Occipital lobe (tissue), 2 donors: ENCODE measurements at regions not wholly inside any gene's neighbourhood (a gene's known extent, or its start where the extent isn't known, plus 50 kb on each side); places are given as distances from the start of the nearest gene placed in this dataset. TPM values are rescaled to one million over a fixed set of nuclear protein-coding genes. Genes with fewer than 3 reads are reported as not detected.
"Not testable (repeated sequence)": the region's sequence is repeated elsewhere in the genome, so short reads cannot be mapped to it uniquely, and the experiment has no call there.

Source experiments
- DNase-seq: peaks from one replicate; lab custom pipeline; 2025; lab: John Stamatoyannopoulos, UW
- small RNA-seq: library from RNA; depleted of rRNA; stranded (forward); fragments of <200 nt; gene quantifications from one replicate; pipeline ENCODE3, GENCODE V24; 2014

DNA sequence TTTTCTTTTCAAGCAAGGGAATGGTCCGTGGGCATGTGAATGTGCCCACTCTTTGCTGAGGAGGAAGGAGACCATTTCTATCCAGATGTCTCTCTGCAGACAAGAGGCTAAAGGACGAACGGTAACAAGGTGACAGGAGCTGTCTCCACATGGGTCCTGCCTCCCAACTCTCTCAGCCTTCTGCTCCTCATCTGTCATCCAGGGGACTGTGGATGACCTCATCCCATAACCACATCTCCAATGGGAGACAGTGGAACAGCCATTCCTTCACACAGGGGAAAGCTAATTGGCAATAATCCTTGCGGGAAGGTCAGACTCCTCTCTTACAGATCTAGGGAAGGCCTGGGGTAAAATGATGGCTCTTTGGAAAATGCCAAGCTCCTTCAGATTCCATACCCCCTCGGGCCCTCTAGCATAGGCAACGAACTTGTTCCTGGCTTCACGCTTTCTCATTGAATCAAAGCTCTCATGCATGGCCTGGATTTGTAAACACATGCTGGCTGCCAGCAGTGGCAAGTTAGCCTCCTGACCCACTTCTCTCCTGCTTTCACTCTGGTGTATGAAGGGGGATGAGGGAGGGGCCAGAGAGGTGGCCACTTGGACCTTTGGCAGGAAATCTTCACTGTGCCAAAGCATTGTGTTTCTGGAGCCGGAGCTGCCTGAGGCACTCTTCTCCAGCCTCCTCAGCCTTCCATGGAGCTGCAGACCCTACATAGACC is 65.8 kb upstream of the IKBKE start:
- not testable (repeated sequence) for DNase-seq

DNA sequence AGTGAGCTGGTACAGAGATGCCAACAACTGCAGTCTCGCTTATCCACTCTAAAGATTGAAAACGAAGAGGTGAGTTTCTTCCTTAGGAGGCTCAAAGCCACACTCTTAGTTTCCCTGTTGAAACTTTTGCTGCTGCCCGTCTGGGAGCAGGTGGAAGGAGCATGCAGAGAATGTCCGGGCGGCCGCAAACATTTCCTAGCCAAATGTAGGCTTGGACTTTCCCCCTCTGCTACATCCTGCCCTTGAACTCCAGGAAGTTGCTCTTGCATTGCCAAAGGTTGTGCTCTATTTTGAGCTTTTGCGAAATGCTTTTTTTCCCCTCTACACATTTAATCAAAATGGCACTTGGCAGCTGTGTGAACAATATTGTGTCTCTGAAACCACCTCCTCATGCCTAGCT is 65.0 kb upstream of the IKBKE start:
- DNase-seq, result not testable (repeated sequence)

DNA sequence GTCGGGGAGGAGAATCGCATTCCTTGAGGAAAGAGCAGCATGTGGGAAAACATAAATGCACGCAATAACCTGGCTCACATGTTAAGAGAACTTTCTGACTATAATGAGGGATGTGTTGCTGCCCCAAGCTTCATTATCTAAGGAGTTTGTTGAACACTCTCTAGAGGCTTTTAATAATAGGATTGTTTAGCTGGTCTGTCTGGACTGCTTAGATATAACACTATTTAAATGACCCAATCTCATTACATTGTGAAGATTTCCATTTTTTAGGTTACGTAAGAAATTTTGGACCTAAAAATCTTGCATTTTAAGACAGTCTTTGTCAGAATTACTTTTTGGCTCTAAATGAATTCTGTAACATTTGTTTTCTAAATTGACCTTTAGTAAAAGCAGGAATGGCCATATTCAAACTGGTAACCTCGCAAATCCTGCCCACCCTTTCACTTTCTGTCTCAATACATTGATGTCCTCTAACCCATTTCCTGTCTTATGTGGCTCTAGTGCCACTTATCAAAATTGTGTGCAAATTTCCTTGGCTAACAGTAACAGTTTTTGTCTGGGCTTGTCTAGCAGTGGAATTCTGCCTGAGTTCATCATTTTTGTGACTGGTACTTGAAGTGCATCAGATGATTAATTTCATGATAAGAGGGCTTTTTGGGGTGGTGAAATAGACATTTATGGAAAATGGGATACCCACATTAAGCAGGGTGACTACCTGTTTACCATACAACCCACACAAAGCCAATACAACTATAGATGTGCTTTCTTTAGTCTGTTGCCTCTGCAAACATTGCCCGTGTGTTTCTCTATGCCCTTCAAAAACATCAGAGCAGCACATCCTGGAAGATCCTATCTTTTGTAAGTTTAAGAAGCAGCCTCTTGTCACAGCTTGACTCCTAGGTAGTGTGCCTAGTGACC is 61.6 kb upstream of the IKBKE start:
- not testable (repeated sequence) for DNase-seq

DNA sequence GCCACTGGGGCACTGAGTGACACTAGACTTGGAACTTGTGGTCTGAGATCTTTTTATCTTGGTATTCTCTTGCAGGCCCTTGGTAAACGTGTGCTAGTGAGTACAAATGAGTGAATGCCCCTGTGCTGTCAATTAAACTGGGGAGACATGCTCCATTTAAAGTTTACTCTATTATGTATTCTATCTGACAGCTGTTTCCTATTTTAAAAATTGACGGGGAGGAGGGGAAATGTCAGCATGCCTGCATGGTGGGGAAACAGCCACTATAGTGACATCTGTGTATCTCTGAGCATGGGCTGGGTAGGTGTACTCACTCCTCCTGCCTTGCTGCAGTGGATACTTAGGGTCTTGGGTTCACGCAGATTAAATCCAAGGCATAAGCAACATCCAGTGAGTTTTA is 59.0 kb upstream of the IKBKE start:
- DNase-seq, result no peak

DNA sequence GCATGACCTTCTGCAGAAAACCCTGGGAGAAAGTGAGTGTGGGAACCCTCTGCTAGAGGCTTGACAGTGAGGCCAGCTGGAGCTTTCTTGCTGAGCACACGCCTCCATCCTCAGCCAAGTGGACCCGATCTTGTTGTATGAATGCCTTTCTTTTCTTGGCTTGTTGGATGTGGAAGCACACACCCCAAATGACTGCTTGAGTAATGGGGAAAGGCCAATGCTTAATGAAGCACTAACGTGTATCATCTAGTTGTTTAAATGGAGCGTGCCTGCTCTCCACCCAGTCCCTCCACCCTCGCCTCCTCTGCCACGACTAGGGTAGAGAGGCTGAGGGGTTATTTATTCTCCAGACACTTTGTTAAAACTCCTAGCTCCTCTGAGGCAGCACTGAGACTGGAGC is 54.3 kb upstream of the IKBKE start:
- DNase-seq, result no peak

DNA sequence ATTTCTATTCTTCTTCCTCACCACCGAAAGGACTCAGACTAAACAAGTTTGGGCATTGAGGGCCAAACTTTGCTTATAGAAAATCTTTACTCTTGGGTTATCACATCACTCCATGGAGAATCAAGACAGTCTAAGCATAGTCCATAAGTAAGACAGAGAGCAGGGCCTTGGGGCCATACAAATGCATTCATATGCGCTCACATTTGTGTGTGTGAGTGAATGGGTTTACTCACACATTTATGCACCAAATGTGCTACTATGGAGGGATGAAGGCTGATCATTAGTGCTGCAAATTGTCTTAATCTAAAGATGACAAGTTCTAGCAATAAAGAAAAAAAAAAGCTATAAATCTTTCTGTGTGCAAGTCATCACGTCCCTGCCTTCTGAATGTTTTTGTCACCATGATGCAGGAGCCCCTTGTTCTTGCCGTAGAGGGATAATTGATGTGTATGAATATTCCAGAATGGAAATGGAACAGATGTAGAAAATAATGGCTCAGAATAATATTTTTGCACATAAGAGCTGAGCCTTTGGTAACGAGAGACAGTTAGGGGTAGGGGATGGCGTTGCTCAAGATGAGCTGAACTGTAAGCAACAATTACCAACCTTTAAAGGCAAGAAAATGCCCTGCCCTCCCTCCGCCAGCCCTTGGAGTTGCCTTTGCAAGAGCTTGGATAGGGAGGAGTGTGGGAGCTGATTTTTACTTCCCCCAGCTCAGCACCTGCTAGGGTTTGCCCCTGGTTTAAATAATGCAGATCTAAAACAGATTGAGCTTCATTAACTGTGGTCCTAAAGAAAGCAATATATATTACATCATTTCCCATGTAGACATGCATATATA is 52.3 kb upstream of the IKBKE start:
- DNase-seq, result no peak

DNA sequence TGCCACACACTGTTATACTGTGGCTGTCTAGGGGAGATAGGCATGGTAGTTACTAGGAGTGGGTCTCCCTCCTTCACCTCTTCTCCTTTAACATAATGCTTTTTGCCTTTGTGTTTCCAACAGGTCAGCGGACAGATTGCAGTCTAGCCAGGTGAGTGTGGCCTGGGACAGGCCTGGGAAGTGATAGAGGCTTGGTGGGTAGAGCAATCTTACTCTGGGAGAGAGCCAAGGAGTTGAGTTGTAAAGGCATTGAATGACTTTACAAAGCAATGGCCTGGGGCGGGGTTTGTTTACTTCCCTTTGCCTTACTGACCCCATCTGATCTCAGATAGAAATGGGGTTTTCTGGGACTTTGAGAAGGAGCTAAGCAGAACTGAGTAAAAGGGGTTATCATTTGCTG is 51.0 kb upstream of the IKBKE start:
- no peak for DNase-seq

DNA sequence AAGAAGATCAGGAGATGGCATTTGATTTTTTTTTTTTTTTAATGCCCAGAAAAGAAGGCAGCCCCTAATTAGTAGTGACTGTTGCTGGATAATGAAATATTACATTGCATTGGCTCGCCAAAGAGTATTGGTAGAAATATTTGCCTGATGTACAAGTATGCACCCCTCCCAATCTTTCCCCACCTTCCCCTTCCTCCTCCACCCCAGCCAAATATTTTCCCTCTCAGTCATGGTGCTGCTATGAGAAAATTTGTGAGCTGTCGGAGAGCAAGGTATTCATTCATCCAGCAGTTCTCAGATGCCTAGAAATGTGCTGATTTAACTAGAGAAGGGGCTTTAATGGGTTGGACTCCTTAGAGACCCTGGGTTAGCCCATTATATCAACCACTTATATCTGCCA is 50.5 kb upstream of the IKBKE start:
- no peak for DNase-seq

DNA sequence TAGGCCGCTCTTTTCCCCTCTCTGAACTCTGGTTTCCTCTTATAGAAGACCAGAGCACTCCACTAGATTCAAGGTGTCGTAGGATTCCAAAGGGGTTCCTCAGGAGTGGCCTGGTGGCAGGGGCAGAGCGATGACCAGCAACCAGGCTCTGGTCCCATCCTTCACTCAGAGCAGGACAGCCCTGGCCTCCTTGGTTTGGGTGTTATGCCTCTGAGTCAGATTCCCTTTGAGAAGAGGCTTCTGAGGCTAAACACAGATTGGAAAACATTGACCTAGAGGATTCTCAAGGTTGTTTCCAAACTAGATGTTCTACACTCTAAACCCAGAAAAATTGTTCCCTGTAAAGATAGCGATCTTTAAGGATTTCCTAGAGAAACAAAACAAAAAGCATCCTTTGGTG is 49.8 kb upstream of the IKBKE start:
- DNase-seq, result no peak

Small RNA genes in the stretch of these regions (small RNA-seq; reads per million reads assigned to genes)
- not detected for gene AC244023.1
